H1 (cell line): ENCODE measurements at regions not wholly inside any gene's neighbourhood (a gene's known extent, or its start where the extent isn't known, plus 50 kb on each side); places are given as distances from the start of the nearest gene placed in this dataset.

ENCODE experiments used
- CTCF ChIP-seq, 3 experiments: IDR thresholded peaks; 1 replicate in 2 of 3; 2 replicates in 1 of 3; pipeline versions ENCODE4 v1.5.1 to v1.6.1; 2011; ENCODE audit warnings: low read length in 3 of 3, mild to moderate bottlenecking in 3 of 3, inconsistent platforms in 2 of 3, low read depth in 1 of 3, moderate library complexity in 1 of 3; ENCODE audit not compliant: insufficient read depth in 1 of 3; ENCODE audit errors: control extremely low read depth in 1 of 3
- EP300 ChIP-seq, 2 experiments: IDR thresholded peaks; 1 replicate in 1 of 2; 2 replicates in 1 of 2; pipeline ENCODE4 v1.6.1; 2011 to 2012; ENCODE audit warnings: low read depth in 2 of 2, low read length in 2 of 2, mild to moderate bottlenecking in 2 of 2, borderline replicate concordance in 1 of 2, inconsistent platforms in 1 of 2, moderate library complexity in 1 of 2
- EZH2 ChIP-seq: fragments of 200-600 bp; sonication (generic); IDR thresholded peaks from 2 replicates; pipeline ENCODE4 v1.7.1; 2012; ENCODE audit warnings: low read depth, mild to moderate bottlenecking, moderate library complexity, low read length, inconsistent platforms; ENCODE audit not compliant: severe bottlenecking

GRCh38 chr2:145016711-145017110 lies 496.8 kb upstream of the ZEB2 start:
- TF ChIP-seq EZH2 (no peak), CTCF (IDR thresholded peaks at IDR 0.05; ENCODE audit: control extremely low read depth in 1 of 3, insufficient read depth in 1 of 3, low read depth in 1 of 3, low read length in 3 of 3) (no peak), EP300 (IDR thresholded peaks at IDR 0.05; ENCODE audit: borderline replicate concordance in 1 of 2, low read depth in 2 of 2, low read length in 2 of 2) (no peak)
